Embryonic facial prominence (tissue), 1 donor: ENCODE measurements at regions not wholly inside any gene's neighbourhood (a gene's known extent, or its start where the extent isn't known, plus 50 kb on each side); places are given as distances from the start of the nearest gene placed in this dataset.
"Not testable (repeated sequence)": the region's sequence is repeated elsewhere in the genome, so short reads cannot be mapped to it uniquely, and the experiment has no call there.

ENCODE experiments used
- DNase-seq: peaks from one replicate; pipeline ENCODE4 v3.0.0-alpha.2; 2016; ENCODE audit errors: extremely low spot score

DNA sequence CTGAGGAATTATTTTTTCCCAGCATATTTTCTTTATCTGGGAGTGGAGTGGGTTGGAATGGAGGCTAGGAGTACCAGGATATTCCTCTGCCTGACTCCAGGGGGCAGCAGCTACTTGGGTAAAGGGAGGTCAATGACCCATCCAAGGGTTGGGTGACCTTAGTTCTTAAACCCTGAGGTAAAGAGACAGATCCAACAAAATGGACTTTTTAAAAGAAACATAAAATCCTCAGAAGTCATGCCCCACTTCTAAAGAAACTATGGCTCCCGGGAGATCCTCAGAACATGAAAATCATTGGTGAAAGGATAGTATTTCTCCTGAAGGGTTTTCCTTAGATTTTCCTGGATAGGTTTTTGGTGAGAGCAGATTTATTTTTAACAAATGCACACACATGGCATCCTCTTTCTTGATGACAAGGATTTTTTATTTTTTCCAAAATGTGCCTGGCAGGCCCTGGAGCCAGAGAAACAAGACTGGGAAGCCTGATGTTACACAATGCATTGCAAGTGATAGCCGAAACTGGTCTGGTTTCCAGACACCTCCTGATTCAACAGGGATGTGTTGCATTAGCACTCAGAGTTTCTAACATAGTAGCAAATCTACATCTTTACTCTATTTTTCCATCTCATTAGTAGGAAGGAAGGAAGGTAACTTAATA lies 240.9 kb upstream of the BTBD3 start:
- DNase-seq: no peak

DNA sequence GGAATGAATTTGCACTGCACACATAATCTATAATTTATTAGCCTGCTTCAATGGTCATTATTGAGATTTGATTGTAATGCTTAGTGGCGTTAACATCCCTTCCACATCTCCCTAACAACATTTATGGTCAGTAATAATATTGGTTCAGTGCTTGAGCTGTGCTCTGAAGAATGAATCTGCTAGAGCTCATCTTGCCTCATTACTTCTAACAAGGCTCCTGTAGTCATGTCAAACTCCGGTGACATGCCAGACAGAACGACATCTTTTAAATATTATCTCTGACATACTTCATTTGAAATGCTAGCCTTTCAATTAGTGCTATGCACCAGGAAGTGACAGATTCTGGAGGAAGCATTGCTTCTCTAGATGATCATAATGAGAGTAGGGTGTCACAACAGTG lies 240.3 kb upstream of the BTBD3 start:
- no peak for DNase-seq

DNA sequence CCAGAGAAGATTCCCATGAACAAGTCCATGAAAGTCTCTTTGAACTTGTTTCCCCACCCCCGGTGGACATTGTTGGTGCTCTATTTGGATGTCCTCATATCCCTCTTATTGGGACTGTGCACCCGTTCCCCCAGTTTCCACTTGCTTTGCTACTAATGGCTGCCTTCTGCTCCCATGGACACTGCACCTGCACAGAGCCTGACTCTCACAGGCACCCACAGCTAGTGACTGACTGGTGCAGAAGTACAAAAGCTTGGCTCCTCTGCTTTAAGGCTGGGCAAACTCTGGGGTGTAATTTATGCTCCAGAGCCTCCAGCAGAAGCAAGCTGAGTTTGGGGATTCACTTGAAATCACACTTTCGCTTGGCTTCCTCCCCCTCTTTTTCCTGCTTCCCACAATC lies 239.9 kb upstream of the BTBD3 start:
- DNase-seq: no peak

DNA sequence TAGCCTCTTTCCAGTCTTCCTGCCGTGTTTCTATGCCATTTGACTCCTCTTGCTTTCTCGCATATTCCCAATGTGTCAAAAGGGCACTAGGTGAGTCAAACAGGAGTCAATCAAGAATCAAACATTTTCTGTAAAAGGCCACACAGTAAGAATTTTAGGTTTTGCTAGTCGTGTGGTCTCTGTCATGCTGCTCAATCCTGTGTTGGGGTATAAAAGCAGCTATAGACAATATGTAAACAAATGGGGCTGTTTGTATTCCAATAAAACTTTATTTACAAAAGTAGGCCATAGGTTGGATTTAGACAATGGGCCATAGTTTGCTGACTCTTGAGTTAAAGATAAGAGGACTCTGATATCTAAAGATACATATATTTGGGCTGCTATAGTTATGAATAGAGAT lies 235.4 kb upstream of the BTBD3 start:
- no peak for DNase-seq

DNA sequence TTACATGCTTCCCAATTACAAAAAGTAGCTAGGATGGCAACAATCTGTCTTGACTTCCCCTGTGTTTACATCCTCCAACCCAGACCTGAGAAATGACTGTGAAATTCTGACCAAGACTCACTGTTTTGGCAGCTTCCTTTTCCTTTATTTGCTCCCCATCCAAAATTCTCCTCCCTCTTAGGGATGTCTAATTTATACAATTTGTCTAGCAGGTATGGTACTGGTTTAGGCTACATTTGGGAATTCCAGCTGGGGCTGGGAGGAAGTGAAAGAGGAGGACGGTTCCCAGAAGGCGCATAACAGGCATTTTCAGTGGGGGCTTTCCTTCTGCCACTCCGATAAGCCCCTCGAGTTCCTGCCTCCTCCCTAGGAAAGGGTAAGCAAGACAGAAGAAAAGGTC lies 231.5 kb upstream of the BTBD3 start:
- no peak for DNase-seq

DNA sequence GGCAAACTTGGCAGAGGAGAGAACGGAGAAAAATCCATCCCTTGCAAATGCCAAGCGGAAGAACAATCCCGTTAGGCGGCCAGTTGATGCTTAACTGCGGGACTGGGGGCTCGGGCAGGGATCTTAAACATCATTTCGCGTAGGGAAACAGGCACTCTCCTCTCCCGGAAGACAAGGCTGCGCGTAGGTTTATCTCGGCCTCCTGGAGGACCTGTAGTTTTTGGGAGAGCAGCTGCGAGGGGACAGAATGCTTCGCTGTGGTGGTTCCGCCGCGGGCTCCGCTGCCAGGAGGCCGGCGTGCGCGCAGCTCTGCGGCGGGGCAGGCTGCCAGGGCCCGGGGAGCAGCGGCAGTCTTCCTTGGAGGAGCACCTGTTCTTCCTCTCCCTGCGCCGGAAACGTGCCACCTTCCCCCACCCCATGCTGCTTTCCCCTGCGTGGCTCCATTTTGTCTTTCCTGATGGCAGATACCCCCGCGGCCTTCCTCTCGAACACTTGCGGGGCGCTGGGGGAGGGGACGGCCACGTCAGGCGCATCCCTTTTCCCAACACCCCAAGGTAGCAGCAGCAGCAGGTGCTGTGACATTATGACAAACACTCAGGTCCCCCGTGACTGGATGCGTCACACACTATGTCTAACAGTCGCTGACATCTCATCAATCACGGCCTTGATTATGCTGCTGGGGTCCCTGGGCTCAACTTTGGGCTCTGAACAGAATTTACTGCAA lies 230.7 kb upstream of the BTBD3 start:
- no peak for DNase-seq

DNA sequence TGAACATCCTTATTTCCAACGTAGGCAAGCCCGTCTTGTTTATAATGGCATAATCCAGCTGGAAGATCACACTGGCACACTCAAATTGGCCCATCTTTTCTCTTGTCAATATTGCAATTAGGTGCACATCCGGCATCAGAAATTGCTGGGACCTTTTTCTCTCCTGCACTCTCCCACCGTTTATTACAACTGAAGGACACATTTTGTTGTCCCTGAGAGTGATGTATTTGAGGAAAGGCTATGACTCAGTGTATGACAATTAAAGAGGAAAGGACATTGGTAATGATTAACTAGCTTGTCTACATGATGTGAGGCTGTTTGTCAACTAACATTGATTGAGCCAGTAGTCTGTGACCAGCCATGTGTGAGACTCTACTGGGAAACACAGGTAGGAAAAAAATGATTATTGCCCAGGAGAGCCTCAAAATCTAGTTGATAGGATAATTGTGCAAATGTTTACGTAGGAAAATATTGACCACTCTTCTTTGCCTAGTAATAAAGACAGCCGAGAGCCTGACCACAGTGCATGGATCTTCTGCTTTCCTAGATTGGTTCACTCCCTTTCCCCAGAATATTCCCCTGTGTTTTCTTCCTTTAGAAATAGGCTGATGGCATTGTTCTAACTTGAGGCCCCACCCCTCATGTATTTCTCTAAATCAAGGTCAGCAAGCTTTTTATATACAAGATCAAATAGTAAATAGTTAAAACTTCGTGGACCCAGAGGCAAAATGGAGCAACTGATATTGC lies 230.0 kb upstream of the BTBD3 start:
- DNase-seq: no peak

DNA sequence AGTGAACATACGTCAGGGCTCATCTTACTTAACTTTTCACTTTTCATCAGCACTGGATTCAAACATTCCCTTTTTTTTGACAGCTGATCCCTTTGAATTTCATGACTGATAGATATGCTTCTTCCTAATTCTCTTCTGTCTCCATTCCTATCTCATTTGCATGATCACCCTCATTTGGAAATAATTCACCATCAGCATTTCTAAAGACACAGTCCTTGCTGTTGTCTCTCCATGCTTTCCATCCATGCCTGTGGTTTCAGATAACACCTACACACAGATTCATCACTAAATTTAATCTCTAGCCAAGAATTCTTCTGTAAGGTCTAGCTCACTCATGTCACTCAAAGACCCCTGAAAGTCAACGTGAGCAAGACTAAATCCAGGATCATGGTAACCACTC lies 228.4 kb upstream of the BTBD3 start:
- no peak for DNase-seq

DNA sequence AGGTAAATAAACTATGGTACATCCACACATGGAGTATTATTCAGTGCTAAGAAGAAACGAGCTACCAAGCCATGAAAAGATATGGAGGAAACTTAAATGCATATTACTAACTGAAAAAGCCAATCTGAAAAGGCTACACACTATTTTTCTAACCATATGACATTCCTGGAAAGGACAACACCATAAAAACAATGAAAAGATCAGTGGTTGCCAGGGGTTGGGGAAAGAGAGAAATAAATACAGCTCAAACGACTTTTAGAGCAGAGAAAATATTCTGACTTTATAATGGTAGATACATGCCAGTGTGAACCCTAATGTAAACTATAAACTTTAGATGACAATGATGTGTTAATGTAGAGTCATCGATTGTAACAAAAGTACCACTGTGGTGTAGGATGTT lies 225.9 kb upstream of the BTBD3 start:
- DNase-seq: no peak

DNA sequence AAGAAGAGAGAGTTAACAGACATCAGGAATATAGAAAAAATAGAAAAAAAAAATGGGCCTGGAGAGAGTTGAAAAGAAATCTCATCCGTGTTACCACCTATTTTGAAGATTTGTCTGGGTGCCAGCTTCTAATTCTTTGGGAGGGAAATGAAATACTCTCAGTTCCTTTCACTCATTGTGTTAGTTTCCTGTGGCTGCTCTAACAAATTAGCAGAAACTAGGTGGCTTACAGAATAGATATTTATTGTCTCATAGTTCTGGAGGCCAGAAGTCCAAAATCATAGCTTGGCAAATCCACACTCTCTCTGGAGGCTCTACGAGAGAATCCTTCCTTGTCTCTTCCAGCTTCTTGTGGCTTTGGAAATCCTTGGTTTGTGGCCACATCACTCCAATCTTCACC lies 225.1 kb upstream of the BTBD3 start:
- DNase-seq: no peak

DNA sequence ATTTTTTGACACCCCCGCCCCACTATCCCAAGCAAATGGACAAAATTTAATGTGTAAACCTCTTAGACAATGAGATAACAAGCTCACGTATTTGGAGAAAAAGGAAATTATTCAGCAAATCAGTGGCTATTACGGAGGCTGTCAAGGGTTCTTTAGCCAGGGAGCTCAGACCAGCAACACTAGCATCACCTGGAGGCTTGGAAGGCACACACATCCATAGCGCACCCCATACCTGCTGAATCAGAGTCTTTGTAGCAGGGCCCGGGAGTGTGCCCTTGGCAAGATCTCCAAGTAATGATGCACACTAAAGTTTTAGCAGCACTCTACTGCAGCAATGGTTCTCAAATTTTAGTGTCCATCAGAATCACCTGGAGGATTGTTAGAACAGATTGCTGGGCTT lies 223.2 kb upstream of the BTBD3 start:
- DNase-seq: no peak

DNA sequence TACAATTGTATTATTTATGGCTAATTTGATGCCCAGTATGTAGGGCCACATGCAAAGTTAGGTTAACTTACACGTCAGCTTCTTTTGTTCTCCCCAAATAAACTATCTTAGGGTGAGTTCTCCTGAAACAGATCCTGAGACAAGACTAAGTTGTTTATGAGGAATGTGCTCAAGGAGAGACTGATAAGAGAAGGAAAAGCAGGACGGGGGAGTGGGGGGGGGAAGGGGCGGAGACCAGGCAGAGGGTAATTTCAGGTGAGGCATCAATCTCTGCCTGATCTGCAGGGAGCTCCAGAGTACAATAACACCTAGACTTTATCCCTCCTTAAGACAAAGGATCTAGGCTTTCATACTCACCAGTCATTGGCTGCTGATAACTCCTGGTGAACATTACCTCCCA lies 220.6 kb upstream of the BTBD3 start:
- DNase-seq: no peak

DNA sequence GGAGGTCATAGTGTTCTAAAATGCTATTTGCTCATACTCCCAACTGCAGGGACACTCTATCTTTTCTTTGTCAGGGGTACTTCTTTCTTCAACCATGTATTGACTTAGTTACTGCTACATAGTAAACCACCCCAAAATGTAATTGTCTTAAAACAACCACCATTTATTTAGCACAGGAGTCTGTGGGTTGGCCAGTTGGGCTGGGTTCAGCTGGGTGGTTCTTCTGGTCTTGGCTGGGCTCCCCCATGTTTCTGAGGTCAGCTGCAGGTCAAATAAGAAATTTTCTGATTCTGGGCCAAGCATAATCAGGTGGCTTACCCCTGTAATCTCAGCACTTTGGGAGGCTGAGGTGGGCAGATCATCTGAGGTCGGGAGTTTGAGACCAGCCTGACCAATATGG lies 220.0 kb upstream of the BTBD3 start:
- no peak for DNase-seq

DNA sequence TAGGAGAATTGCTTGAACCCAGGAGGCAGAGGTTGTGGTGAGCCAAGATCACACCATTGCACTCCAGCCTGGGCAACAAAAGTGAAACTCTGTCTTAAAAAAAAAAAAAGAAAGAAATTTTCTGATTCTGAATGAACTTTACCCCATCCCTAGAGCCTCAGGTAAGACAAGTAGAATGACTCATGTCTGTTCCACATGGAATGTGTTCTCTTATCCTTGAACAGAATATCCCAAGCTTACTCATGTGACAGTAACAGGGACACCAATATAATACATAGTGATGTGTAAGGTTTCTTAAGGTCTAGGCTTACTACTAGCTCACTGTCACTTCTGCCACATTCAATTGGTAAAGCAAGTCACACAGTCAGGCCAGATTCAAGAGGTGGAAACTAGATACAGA lies 219.6 kb upstream of the BTBD3 start:
- no peak for DNase-seq

DNA sequence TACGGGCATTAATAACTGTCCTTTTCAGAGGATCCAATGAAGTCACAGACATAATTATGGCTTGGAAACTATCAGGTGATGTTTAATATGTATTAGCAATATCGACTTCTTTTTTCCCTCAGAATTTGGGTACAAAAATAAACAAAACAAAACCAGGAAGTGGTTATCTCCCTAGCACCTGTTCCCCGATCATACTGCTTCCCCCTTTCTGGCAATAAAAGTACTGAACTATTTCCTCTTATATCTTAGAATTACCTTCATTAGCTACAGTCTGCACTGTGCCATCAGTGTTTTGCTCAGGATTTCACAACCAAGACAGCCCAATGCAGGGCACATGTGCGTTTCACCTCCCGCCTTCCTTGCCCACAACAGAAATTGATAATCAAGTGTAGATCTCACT lies 216.9 kb upstream of the BTBD3 start:
- no peak for DNase-seq

DNA sequence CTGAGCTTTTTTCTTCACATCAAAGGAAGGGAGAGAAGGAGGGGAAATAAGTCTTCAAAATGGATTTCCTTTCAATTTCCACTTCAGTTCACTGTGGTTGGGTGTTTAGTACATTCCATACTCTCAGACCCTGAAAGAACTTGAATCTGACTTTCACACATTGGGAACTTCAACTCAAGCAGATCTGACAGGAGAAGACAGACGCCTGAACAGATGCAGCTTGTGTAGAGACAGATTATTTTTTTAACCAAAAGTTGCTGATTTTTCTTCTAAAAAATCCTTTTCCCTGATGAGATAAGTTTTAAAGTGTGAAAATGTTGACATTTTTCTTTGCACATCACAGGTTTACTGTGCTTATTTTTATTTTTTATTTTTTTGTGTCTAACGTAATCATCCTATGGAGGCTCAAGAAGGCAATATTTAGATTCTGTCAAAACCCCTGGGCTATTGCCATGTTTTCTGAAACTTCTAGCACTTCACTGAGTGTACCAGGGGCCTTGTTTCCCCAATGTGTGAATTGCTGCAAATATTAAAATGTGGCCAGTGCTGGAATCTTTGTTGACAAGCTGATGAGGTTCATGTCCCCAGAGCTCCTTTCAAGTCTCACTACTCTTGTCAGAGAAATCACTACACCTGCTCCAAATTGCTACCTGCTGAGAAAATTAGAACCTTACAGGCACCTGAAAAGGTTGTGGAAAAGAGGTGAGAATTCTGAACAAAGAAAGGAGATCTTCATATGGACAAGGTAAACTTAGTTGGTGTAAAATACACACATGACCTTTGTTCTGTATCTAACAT lies 214.8 kb upstream of the BTBD3 start:
- DNase-seq: no peak

DNA sequence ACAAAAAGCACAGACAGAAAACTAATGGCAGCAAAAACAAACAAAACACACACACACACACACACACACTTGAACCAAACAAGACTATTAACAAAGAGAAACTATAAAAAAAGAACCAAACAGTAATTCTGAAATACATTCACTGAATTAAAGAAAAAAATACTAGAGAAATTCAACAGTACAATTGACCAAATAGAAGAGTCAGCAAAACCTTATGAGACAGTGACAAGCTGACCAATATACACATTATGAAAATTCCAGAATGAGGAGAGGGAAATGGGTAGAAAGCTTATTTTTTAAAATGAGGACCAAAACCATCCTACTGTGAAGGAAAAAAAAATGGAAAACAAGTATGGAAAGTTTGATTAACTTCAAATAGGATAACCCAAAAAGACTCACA lies 212.2 kb upstream of the BTBD3 start:
- no peak for DNase-seq

DNA sequence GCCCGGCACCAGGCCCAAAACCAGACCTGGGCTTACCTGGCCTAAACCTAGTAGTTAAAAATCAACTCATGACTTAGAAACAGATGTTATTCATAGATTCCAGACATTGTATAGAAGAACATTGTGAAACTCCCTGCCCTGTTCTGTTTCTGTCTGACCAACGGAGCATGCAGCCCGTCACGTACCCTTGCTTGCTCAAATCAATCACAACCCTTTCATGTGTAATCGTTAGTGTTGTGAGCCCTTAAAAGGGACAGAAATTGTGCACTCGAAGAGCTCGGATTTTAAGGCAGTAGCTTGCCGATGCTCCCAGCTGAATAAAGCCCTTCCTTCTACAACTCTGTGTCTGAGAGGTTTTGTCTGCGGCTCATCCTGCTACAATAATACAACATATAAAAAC lies 209.5 kb upstream of the BTBD3 start:
- not testable (repeated sequence) for DNase-seq

DNA sequence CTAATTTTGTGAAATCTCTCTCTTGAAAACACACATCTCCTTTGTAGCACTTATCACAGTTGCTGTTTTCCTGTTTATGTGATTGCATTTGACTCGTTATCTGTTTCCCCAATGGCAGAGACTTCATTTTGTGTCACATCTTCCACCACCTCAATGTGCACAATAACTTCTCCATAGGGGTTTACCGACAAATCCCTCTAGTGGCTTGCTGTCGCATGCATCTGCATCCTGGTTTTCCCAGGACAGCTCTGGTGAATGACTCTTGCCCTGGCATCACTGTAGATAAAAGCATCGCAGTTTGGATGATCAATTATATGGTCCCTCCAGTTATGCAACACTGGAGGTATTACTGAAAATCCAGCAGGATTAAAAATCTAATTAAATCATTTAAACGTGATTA lies 206.5 kb upstream of the BTBD3 start:
- no peak for DNase-seq

DNA sequence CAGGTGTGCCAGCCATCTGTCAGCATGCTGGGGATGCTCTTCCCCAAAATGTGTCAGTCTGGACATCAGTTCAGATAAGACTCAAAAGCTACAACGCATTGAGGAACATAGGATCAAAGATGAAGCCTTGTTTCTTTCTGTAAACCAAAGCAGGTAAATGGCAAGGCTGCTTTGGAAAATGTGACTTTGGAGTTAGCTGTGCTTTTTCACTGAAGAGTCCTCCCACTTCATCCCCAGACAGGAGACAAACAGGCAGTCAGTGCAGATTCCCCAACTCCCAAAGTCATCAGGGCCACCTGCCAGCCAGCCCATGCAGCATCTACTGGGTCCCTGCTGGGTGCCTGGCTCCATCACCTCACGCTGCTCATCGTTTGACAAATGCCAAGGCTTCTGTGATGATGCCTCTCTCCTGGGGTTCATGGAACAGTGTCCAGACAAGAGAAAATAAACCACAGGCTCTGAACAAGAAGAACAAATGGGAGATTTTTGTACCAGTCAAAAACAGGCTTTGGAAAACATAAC lies 205.0 kb upstream of the BTBD3 start:
- no peak for DNase-seq

DNA sequence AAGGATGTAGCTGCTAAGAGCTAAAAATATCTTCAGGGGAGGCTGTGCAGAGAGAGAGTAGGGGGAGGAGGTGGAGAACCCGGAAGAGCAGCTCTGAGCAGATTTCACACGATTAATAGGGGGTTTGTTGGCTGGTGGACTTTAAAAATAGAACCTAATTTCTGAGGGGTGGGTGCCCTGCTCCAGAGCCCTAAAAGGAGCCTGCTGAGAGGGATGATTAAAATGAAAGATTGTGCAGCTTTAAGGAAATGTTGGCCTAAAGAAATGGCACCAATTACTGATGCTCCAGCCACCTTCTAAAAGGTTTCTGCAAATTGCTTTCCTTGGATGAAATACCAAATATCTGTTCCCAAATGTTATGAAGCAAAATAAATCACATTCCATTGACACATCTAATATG lies 202.8 kb upstream of the BTBD3 start:
- DNase-seq: no peak
